A673 (cell line): ENCODE measurements at regions not wholly inside any gene's neighbourhood (a gene's known extent, or its start where the extent isn't known, plus 50 kb on each side); places are given as distances from the start of the nearest gene placed in this dataset.
"Not testable (repeated sequence)": the region's sequence is repeated elsewhere in the genome, so short reads cannot be mapped to it uniquely, and the experiment has no call there.

Experiments
- EZH2 ChIP-seq: fragments of 200-600 bp; sonication (generic); IDR thresholded peaks from 2 replicates; pipeline ENCODE4 v1.6.1; 2017; ENCODE audit warnings: borderline replicate concordance, low read depth, mild to moderate bottlenecking, mixed read lengths, antibody characterized with exemption, low read length; ENCODE audit not compliant: poor library complexity, severe bottlenecking
- TF ChIP-seq, protein P1 (sequence below): fragments of 300-800, 200-600 bp; sonication (generic); conservative IDR thresholded peaks from 2 replicates; pipeline ENCODE4 v1.5.1; 2017; ENCODE audit warnings: low read depth, mild to moderate bottlenecking, antibody characterized with exemption, low read length, moderate library complexity, mixed read lengths

- TF ChIP-seq EZH2 = not testable (repeated sequence)
- TF ChIP-seq, protein P1, sequence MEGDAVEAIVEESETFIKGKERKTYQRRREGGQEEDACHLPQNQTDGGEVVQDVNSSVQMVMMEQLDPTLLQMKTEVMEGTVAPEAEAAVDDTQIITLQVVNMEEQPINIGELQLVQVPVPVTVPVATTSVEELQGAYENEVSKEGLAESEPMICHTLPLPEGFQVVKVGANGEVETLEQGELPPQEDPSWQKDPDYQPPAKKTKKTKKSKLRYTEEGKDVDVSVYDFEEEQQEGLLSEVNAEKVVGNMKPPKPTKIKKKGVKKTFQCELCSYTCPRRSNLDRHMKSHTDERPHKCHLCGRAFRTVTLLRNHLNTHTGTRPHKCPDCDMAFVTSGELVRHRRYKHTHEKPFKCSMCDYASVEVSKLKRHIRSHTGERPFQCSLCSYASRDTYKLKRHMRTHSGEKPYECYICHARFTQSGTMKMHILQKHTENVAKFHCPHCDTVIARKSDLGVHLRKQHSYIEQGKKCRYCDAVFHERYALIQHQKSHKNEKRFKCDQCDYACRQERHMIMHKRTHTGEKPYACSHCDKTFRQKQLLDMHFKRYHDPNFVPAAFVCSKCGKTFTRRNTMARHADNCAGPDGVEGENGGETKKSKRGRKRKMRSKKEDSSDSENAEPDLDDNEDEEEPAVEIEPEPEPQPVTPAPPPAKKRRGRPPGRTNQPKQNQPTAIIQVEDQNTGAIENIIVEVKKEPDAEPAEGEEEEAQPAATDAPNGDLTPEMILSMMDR = not testable (repeated sequence)
Measured at GRCh38 chr16:32202585-32202984, 50.5 kb upstream of the TP53TG3D start.
